ENCODE measurements at regions not wholly inside any gene's neighbourhood (a gene's known extent, or its start where the extent isn't known, plus 50 kb on each side); places are given as distances from the start of the nearest gene placed in this dataset.

DNA sequence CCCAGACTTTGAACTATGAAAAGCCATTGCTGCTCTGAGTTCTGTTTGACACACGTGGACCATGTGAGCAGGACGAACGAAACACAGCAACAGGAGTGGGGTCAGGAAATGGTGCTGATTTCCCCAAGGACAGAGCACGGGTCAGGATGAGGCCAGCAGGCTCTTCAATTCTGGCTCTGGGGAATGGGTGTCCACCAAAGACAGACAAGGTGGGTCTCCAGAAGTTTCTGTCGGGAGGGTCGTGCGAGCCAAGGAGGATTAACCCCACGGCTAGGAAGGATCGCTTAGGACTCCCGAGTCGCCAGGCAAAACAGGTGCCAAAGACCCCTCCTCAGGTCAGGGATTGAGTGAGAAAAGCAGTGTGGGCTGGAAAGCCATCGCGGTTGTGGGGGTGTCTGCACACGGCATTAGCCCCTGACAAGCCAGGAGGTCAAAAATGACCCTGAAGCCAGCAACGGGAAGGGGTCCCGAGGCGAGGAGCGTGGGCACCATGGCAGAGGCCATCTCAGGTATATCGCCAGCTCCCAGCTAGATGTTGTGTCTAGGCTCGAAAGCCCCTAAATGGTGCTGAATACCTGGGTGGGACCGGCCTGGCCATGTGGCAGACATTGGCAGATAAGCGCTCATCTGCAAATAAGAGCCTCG lies 213.9 kb upstream of the SALL3 start:
- TF ChIP-seq, protein P1, sequence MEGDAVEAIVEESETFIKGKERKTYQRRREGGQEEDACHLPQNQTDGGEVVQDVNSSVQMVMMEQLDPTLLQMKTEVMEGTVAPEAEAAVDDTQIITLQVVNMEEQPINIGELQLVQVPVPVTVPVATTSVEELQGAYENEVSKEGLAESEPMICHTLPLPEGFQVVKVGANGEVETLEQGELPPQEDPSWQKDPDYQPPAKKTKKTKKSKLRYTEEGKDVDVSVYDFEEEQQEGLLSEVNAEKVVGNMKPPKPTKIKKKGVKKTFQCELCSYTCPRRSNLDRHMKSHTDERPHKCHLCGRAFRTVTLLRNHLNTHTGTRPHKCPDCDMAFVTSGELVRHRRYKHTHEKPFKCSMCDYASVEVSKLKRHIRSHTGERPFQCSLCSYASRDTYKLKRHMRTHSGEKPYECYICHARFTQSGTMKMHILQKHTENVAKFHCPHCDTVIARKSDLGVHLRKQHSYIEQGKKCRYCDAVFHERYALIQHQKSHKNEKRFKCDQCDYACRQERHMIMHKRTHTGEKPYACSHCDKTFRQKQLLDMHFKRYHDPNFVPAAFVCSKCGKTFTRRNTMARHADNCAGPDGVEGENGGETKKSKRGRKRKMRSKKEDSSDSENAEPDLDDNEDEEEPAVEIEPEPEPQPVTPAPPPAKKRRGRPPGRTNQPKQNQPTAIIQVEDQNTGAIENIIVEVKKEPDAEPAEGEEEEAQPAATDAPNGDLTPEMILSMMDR (IDR thresholded peaks at IDR 0.05) = no peak

DNA sequence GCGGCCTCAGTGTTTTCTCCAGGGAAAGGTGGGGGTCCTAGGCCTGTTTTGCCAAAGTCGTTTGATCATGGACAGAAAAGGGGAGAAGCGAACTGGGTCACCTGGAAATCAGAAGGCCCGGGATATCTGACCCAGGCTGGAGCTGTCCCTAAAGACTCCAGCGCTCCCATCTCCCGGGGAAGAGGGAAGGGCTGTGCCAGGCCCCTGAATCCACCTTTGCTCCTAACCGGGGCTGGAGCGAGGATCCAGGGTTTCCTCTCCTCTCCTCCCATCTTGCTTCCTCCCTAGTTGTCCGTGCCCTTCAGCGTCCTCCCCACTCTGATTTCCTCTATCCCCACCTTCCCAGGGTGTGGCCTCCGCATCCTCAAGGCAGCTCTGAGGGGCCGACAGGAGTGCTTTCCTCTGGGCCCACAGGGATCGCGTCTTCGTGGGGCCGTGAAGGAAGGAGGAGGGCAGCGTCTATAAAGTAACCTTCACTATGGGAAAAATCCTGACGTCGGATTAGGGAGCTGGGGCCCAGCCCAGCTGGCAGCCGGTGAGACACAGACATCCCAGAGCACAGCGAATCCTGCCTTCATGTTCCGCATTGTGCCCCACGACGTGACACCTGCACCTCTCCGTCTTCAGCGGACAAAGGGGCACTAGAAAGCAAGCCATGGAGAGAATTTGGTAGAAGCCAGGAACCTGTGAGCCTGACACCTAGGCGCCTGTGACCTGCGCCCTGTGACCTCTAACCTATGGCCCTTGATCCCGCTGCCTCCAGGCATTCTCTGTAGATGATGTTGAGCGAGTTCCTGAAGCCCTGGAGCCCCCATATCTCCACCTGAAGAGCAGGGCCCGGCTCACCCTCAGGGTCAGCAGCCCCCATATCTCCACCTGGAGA lies 212.7 kb upstream of the SALL3 start:
- TF ChIP-seq, protein P1 (IDR thresholded peaks at IDR 0.05) = no peak

DNA sequence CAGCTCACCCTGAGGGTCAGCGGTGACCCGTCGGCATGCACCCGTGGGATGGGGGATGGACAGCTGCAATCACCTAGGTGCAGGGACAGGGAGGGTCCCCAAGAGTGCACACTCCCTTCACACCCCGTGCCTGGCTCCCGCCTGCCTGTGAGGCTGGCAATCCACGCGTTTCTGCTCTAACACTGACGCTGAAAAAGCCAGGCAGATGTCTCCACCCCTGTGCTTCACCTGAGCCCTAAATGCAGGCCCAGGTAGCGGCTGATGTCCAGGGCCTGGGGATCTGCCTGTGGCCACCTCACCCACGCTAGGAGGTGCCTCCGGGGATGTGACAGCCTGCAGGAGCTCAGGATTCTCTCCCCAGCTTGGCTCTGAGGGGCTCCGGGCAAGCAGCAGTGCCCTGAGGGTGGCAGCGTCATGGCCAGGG lies 212.0 kb upstream of the SALL3 start:
- TF ChIP-seq, protein P1 (IDR thresholded peaks at IDR 0.05) = no peak

DNA sequence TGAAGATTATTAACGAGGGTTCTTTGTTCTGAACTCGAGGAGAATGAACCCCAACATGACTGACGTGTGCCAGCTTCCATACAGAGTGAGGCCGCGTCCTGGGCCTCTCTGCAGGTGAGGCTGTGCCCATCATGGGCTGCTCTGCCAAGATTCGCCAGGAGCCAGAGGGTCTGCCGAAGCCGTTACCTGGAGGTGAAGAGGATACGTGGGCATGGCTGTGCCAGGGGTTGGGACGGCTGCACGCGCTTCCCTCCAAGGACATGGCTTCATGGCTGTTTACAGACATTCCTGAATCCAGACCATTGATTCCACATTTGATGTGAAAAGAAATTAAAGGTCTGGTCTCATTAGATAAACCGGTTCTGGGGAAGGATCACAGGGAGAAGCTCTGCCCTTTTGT lies 211.4 kb upstream of the SALL3 start:
- TF ChIP-seq, protein P1 (IDR thresholded peaks at IDR 0.05) = no peak

DNA sequence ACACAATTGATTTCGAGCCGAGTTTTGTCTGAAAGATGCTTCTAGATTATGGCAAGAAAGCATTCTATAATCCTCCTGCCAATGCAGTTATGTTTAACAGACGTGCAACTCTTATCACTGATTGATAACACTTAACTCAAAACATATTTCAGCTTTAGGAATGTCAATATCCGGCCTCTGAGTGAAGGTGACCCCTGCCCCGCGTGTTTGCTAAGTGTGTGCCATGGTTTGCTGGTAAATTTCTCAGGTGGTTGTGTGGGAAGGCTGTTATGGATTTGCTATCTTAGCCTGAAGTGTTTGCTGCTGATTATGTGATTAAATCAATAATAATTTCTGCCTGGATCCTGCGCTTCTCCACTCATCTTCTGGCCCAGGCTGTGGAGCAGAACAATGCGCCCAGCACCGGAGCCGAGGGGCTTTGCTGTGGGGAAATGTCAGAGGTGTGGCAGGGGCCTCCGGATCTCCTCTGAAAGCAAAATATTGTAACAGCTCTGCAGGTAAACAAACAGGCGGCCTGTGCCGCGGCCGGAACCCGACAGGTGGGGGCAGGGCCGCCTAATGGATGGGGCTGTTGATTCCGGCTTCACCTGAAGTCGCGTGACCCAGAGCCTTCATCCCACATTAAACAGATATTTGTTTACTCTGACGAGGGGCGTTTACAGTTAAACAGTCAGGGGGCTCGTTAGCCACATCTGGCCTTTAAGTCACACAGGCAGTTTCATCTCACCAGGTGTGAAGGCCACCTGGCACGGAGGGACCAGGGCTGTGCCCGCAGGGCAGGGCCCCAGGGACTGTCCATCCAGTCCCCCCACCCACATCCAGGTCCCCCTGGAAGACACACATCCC lies 210.7 kb upstream of the SALL3 start:
- TF ChIP-seq, protein P1 (IDR thresholded peaks at IDR 0.05) = no peak

DNA sequence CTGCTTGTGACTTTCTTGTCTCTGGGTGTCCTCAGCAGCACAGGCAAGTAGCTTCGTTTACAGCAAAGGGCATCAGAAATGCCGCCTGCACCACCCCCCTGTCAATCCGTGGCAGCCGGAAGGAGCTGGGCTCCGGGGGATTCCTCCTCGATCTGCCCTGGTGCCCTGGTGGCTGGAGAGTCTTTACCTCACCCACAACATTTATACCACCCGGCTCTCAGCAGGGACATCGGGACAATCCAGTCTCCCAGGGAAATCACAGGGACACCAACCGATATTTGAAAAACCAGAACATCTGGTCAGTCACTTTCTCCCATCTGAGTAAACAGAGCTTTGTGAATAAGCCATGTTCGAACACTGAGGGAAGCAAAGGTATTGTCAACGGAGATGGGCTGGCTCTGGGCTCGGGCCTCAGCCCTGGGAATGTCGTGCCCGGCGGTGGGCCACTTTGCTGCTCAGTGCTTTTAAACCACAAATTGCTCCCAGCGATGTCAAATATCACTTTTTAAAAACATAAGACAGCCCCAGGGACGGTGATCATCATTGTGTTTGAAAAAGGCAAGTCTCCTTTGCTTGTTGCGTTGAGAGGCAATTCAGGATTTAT lies 210.0 kb upstream of the SALL3 start:
- TF ChIP-seq, protein P1 (IDR thresholded peaks at IDR 0.05) = no peak

Data from LNCAP (cell line).